T-helper 2 cell treated with Interferon-gamma antibody and Interleukin-4, amounts not matched to agents 5 μg/mL and 100 μg/mL, for 36 hours (primary cell): ENCODE measurements at regions not wholly inside any gene's neighbourhood (a gene's known extent, or its start where the extent isn't known, plus 50 kb on each side); places are given as distances from the start of the nearest gene placed in this dataset.
"Not testable (repeated sequence)": the region's sequence is repeated elsewhere in the genome, so short reads cannot be mapped to it uniquely, and the experiment has no call there.

ENCODE experiments used
- DNase-seq: peaks from one replicate; pipeline ENCODE4 v3.0.0; 2021; ENCODE audit warnings: low spot score
- H3K27ac Mint-ChIP-seq: one replicate; pipeline ENCODE4 v1.8.0; 2021; ENCODE audit warnings: mild to moderate bottlenecking, mixed read lengths
- H3K27me3 Mint-ChIP-seq: one replicate; pipeline ENCODE4 v1.8.0; 2021; ENCODE audit warnings: low read depth, mixed read lengths
- H3K36me3 Mint-ChIP-seq: one replicate; pipeline ENCODE4 v1.8.0; 2021; ENCODE audit warnings: low read depth, mixed read lengths
- H3K4me1 Mint-ChIP-seq: one replicate; pipeline ENCODE4 v1.8.0; 2021; ENCODE audit warnings: low read depth, mixed read lengths
- H3K4me3 Mint-ChIP-seq: one replicate; pipeline ENCODE4 v1.8.0; 2022; ENCODE audit warnings: mild to moderate bottlenecking, moderate library complexity, mixed read lengths
- H3K9me3 Mint-ChIP-seq: one replicate; pipeline ENCODE4 v1.8.0; 2021; ENCODE audit warnings: mixed read lengths

DNA sequence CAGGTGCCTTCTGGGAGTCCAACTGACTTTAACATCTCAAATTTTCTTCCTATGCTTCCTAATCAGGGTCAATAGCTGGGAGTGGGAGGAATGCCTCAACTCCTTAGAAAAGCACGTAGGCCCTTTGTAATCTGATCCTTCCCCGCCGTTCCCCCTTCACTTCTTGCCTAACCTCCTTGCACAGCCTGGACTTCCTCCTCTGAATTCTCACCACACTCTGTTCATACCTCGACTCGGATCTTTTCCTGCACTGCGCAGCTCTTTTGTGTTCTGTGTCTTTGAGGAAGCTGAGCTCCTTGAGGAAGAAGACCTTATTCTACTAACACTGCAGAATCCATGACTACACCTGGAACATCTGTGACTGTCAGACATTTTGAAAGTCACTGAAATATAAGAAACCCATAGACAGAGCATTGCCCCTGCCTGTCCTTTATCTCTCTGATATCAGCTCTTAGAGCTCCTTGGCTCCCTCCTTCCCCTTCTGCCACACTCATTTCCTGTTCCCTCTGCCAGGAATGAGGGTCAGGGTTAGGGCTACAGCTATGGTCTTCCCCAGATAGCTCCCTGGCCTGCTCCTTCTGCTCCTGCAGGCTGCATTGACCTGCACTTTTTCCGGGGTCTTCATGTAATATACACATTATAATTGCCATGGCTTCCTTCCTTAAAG, 140.2 kb upstream of the LDB2 start:
- Mint-ChIP-seq H3K4me1 (no peaks in the 10 kb centered on the region), H3K9me3 (no peaks in the 10 kb centered on the region), H3K4me3 (no peak overlapping the region), H3K36me3 (no peaks in the 10 kb centered on the region), H3K27ac (no peak overlapping the region), H3K27me3 (no peaks in the 10 kb centered on the region)
- no peak for DNase-seq

DNA sequence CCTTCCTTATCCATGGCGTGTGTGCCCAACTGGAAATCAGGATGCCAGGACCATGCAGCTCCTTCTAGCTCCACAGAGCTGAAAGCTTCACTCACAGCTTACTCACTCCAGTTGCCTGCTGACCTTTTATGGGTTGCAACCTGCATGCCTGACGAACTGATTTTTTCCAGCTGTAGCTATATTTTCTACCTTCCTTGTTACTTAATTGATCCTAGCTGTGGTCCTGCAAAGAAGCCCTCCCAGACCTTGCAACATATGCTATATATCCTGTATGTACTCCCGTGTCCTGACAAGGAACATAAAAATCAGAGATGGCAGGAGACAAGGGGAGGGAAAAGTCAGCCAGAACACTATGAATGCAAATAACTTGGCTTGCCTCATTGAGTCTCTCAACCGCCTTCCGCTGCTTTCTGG, 135.3 kb upstream of the LDB2 start:
- Mint-ChIP-seq H3K27ac (no peak overlapping the region), H3K36me3 (no peaks in the 10 kb centered on the region), H3K4me1 (no peaks in the 10 kb centered on the region), H3K9me3 (no peaks in the 10 kb centered on the region), H3K27me3 (no peaks in the 10 kb centered on the region), H3K4me3 (no peak overlapping the region)
- no peak for DNase-seq

- no peaks in the 10 kb centered on the region for H3K36me3 Mint-ChIP-seq
- no peaks in the 10 kb centered on the region for H3K27me3 Mint-ChIP-seq
- no peak overlapping the region for H3K4me3 Mint-ChIP-seq
- H3K4me1 Mint-ChIP-seq: no peaks in the 10 kb centered on the region
- DNase-seq: no peak
- H3K9me3 Mint-ChIP-seq: no peaks in the 10 kb centered on the region
- no peak overlapping the region for H3K27ac Mint-ChIP-seq
Measured at GRCh38 chr4:17033025-17033767, 134.8 kb upstream of the LDB2 start.

- no peak overlapping the region for H3K4me3 Mint-ChIP-seq
- H3K27me3 Mint-ChIP-seq: no peaks in the 10 kb centered on the region
- no peaks in the 10 kb centered on the region for H3K36me3 Mint-ChIP-seq
- H3K9me3 Mint-ChIP-seq: no peaks in the 10 kb centered on the region
- no peak overlapping the region for H3K27ac Mint-ChIP-seq
- no peak for DNase-seq
- H3K4me1 Mint-ChIP-seq: no peaks in the 10 kb centered on the region
Measured at GRCh38 chr4:17030543-17030942, 132.1 kb upstream of the LDB2 start.

DNA sequence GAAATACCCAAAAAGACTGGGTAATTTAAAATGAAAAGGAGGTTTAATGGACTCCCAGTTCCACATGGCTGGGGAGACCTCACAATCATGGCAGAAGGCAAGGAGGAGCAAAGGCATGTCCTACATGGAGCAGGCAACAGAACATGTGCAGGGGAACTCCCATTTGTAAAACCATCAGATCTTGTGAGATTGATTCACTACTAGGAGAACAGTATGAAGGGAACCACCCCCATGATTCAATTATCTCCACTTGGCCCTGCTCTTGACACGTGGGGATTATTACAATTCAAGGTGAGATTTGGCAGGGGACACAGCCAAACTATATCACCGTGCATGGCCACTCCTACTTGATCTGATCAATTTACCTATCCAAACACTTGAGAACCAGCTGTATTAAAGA, 131.5 kb upstream of the LDB2 start:
- Mint-ChIP-seq H3K4me3 (no peak overlapping the region), H3K4me1 (no peaks in the 10 kb centered on the region), H3K9me3 (no peaks in the 10 kb centered on the region), H3K36me3 (no peaks in the 10 kb centered on the region), H3K27me3 (no peaks in the 10 kb centered on the region), H3K27ac (no peak overlapping the region)
- DNase-seq: no peak

GRCh38 chr4:17029432-17029831, 131.0 kb upstream of the LDB2 start:
- Mint-ChIP-seq H3K4me1 (no peaks in the 10 kb centered on the region), H3K9me3 (no peaks in the 10 kb centered on the region), H3K4me3 (no peak overlapping the region), H3K27me3 (no peaks in the 10 kb centered on the region), H3K27ac (no peak overlapping the region), H3K36me3 (no peaks in the 10 kb centered on the region)
- no peak for DNase-seq

DNA sequence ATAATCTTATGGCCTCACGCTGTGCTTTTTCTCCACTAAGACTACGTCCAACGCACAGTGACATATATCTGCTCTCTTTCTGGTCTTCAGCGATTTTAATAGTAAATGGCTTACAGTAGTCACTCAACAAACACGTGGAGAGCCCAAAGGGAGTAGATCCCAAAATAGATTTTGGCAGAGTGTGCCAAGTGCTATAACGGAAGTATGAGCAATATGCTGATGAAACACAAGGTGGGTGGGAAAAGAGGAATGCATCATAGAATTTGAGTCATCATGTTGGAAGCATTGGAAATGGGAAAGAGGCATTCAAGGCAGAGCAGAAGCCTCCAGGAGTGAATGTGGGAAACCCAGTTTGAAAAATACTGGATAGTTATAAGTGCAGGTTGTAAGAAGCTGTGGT, 129.1 kb upstream of the LDB2 start:
- DNase-seq: no peak
- H3K27ac Mint-ChIP-seq: no peak overlapping the region
- H3K4me3 Mint-ChIP-seq: no peak overlapping the region
- H3K4me1 Mint-ChIP-seq: no peaks in the 10 kb centered on the region
- no peaks in the 10 kb centered on the region for H3K36me3 Mint-ChIP-seq
- no peaks in the 10 kb centered on the region for H3K27me3 Mint-ChIP-seq
- no peaks in the 10 kb centered on the region for H3K9me3 Mint-ChIP-seq

DNA sequence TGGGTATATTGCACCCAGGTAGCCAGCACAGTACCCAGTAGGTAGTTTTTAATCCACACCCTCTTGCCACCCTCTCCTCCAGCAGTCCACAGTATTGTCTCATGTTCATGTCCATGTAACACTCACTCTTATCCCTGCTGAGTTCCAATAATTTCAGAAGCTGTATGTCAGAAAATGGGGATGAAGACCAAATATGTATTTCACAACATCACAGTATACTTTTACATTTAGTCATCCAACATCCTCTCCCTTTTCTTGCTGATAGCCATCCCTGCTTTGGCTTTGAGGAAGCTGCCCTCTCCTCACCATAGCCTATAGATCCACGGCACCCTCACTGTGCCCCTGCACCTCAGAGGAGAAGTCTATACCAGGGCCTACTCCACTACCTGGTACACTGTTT, 126.0 kb upstream of the LDB2 start:
- no peak overlapping the region for H3K4me3 Mint-ChIP-seq
- H3K36me3 Mint-ChIP-seq: no peaks in the 10 kb centered on the region
- no peaks in the 10 kb centered on the region for H3K27me3 Mint-ChIP-seq
- no peaks in the 10 kb centered on the region for H3K9me3 Mint-ChIP-seq
- DNase-seq: no peak
- no peaks in the 10 kb centered on the region for H3K4me1 Mint-ChIP-seq
- H3K27ac Mint-ChIP-seq: no peak overlapping the region

- Mint-ChIP-seq H3K27ac (no peak overlapping the region), H3K4me1 (no peaks in the 10 kb centered on the region), H3K36me3 (no peaks in the 10 kb centered on the region), H3K27me3 (no peaks in the 10 kb centered on the region), H3K9me3 (no peaks in the 10 kb centered on the region), H3K4me3 (no peak overlapping the region)
- no peak for DNase-seq
Measured at GRCh38 chr4:17020901-17021300, 122.5 kb upstream of the LDB2 start.

DNA sequence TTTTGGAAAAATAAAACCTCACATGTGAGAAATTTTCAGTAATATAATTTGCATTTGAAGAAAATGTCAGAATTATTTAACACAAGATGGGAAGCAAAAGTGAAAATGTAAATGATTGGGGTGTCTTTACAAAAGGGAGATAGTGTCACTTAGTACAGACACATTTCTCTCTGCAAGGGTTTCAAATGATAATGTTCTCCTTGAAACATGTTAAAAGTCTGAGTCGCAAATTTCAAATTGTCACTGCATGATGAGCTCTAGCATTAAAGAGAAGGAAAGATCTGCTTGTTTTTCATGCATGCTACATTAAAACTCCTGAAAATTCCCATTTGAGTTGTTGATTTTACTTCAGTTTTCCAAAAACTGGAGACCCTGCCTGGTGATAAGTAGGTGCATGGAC, 122.0 kb upstream of the LDB2 start:
- H3K4me3 Mint-ChIP-seq: no peak overlapping the region
- DNase-seq: no peak
- no peaks in the 10 kb centered on the region for H3K27me3 Mint-ChIP-seq
- H3K9me3 Mint-ChIP-seq: no peaks in the 10 kb centered on the region
- H3K36me3 Mint-ChIP-seq: no peaks in the 10 kb centered on the region
- H3K4me1 Mint-ChIP-seq: no peaks in the 10 kb centered on the region
- no peak overlapping the region for H3K27ac Mint-ChIP-seq

DNA sequence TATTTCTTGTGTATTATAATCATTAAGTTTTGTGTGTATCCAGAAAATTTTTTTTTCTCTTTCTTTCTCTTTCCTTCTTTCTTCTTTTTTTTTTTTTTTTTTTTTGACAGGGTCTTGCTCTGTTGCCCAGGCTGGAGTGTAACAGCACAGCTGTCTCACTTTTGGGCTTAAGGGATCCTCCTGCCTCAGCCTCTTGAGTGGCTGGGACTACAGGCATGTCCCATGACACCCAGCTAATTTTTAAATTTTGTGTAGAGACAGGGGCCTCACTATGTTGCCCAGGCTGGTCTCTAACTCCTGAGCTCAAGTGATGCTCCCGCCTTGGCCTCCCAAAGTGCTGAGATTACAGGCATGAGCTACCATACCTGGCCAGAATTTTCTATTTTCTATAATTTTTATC, 120.2 kb upstream of the LDB2 start:
- H3K4me1 Mint-ChIP-seq, H3K4me3 Mint-ChIP-seq, H3K27me3 Mint-ChIP-seq, H3K36me3 Mint-ChIP-seq, H3K27ac Mint-ChIP-seq, H3K9me3 Mint-ChIP-seq, DNase-seq: not testable (repeated sequence)

GRCh38 chr4:17018013-17018412, 119.6 kb upstream of the LDB2 start:
- H3K9me3 Mint-ChIP-seq: no peaks in the 10 kb centered on the region
- no peak for DNase-seq
- no peaks in the 10 kb centered on the region for H3K36me3 Mint-ChIP-seq
- no peak overlapping the region for H3K27ac Mint-ChIP-seq
- no peak overlapping the region for H3K4me3 Mint-ChIP-seq
- no peaks in the 10 kb centered on the region for H3K4me1 Mint-ChIP-seq
- no peaks in the 10 kb centered on the region for H3K27me3 Mint-ChIP-seq

- no peaks in the 10 kb centered on the region for H3K27me3 Mint-ChIP-seq
- no peak for DNase-seq
- H3K4me1 Mint-ChIP-seq: no peaks in the 10 kb centered on the region
- no peaks in the 10 kb centered on the region for H3K36me3 Mint-ChIP-seq
- no peaks in the 10 kb centered on the region for H3K9me3 Mint-ChIP-seq
- no peak overlapping the region for H3K4me3 Mint-ChIP-seq
- no peak overlapping the region for H3K27ac Mint-ChIP-seq
Measured at GRCh38 chr4:17013382-17014006, 115.0 kb upstream of the LDB2 start.

DNA sequence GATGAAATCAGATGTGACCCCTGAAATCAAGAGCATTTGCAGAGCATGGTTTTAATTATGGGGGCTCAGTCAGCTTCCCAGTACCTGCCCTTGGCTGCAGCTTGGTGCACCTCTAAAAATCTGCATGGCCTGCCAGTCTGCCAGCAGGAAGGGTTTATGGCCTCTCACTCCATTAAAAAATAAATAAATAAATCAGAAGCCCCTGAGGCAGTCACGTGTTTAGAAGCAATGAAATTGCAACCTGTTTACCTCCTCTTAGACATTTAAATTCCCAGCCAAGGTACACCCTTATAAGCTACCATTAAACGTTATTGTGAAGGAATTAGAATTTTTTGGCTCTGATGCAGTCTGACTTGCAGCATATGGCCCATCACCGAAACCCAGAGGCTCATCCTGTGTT, 114.0 kb upstream of the LDB2 start:
- Mint-ChIP-seq H3K36me3 (no peaks in the 10 kb centered on the region), H3K9me3 (no peaks in the 10 kb centered on the region), H3K27me3 (no peaks in the 10 kb centered on the region), H3K27ac (no peak overlapping the region), H3K4me1 (no peaks in the 10 kb centered on the region), H3K4me3 (no peak overlapping the region)
- no peak for DNase-seq
